ENCODE measurements at regions not wholly inside any gene's neighbourhood (a gene's known extent, or its start where the extent isn't known, plus 50 kb on each side); places are given as distances from the start of the nearest gene placed in this dataset.

- no peaks in the 10 kb centered on the region for H3K27me3 ChIP-seq (ENCODE audit: control insufficient read depth, insufficient read depth)
- no peaks in the 10 kb centered on the region for H3K4me1 ChIP-seq (ENCODE audit: control insufficient read depth, insufficient read depth, low read length)
- intact Hi-C loops (cut with DNase I) = no loop called here
- whole genome bisulfite sequencing = 95% methylated on average over 1 of the region's 1 CpG
- H3K27ac ChIP-seq (ENCODE audit: low read length) = no peak overlapping the region
- H3K9me3 ChIP-seq (ENCODE audit: control insufficient read depth, low read length) = no peaks in the 10 kb centered on the region
- H3K4me3 ChIP-seq (ENCODE audit: low read length) = no peak overlapping the region
- DNase-seq = no peak
- no peak for ATAC-seq
Measured at GRCh38 chr6:133693565-133693964, 195.3 kb upstream of the TCF21 start.

- ATAC-seq (no peak), DNase-seq (no peak)
- intact Hi-C loops (cut with DNase I) = no loop called here
- Histone ChIP-seq H3K4me3 (ENCODE audit: low read length) (no peak overlapping the region), H3K27ac (ENCODE audit: low read length) (no peak overlapping the region), H3K27me3 (ENCODE audit: control insufficient read depth, insufficient read depth) (no peaks in the 10 kb centered on the region), H3K4me1 (ENCODE audit: control insufficient read depth, insufficient read depth, low read length) (no peaks in the 10 kb centered on the region), H3K9me3 (ENCODE audit: control insufficient read depth, low read length) (no peaks in the 10 kb centered on the region)
Measured at GRCh38 chr6:133697185-133697584, 191.7 kb upstream of the TCF21 start.

GRCh38 chr6:133697666-133698065 lies 191.2 kb upstream of the TCF21 start:
- no peaks in the 10 kb centered on the region for H3K9me3 ChIP-seq (ENCODE audit: control insufficient read depth, low read length)
- intact Hi-C loops (cut with DNase I) = no loop called here
- no peaks in the 10 kb centered on the region for H3K4me1 ChIP-seq (ENCODE audit: control insufficient read depth, insufficient read depth, low read length)
- H3K4me3 ChIP-seq (ENCODE audit: low read length) = no peak overlapping the region
- no peak overlapping the region for H3K27ac ChIP-seq (ENCODE audit: low read length)
- ATAC-seq = peak in 1 of 2 donors; percentile 9
- no peaks in the 10 kb centered on the region for H3K27me3 ChIP-seq (ENCODE audit: control insufficient read depth, insufficient read depth)
- DNase-seq = no peak
- 57% methylated on average over 1 of the region's 1 CpG for WGBS

GRCh38 chr6:133698272-133698671 lies 190.6 kb upstream of the TCF21 start:
- intact Hi-C loops (cut with DNase I) = no loop called here
- no peak overlapping the region for H3K4me3 ChIP-seq (ENCODE audit: low read length)
- H3K27me3 ChIP-seq (ENCODE audit: control insufficient read depth, insufficient read depth) = no peaks in the 10 kb centered on the region
- DNase-seq = no peak
- H3K4me1 ChIP-seq (ENCODE audit: control insufficient read depth, insufficient read depth, low read length) = no peaks in the 10 kb centered on the region
- no peak for ATAC-seq
- H3K9me3 ChIP-seq (ENCODE audit: control insufficient read depth, low read length) = no peaks in the 10 kb centered on the region
- H3K27ac ChIP-seq (ENCODE audit: low read length) = no peak overlapping the region
- WGBS = 78% methylated on average over 1 of the region's 1 CpG

GRCh38 chr6:133699741-133700385 lies 189.1 kb upstream of the TCF21 start:
- Histone ChIP-seq H3K4me1 (ENCODE audit: control insufficient read depth, insufficient read depth, low read length) (no peaks in the 10 kb centered on the region), H3K9me3 (ENCODE audit: control insufficient read depth, low read length) (no peaks in the 10 kb centered on the region), H3K27me3 (ENCODE audit: control insufficient read depth, insufficient read depth) (no peaks in the 10 kb centered on the region), H3K4me3 (ENCODE audit: low read length) (no peak overlapping the region), H3K27ac (ENCODE audit: low read length) (no peak overlapping the region)
- DNase-seq (no peak), ATAC-seq (no peak)
- intact Hi-C loops (cut with DNase I) = no loop called here
- 86% methylated on average over 1 of the region's 1 CpG for WGBS

- DNase-seq (peak; percentile 57 to 82 (median 74)), ATAC-seq (peak; percentile 88 to 90)
- intact Hi-C loops (cut with DNase I) = no loop called here
- Histone ChIP-seq H3K4me3 (ENCODE audit: low read length) (no peak overlapping the region), H3K4me1 (ENCODE audit: control insufficient read depth, insufficient read depth, low read length) (no peaks in the 10 kb centered on the region), H3K9me3 (ENCODE audit: control insufficient read depth, low read length) (no peaks in the 10 kb centered on the region), H3K27ac (ENCODE audit: low read length) (no peak overlapping the region), H3K27me3 (ENCODE audit: control insufficient read depth, insufficient read depth) (no peaks in the 10 kb centered on the region)
- WGBS = 21% methylated on average over 9 of the region's 9 CpGs
Measured at GRCh38 chr6:133701633-133702331, 187.1 kb upstream of the TCF21 start.

- no peak for ATAC-seq
- Histone ChIP-seq H3K4me1 (ENCODE audit: control insufficient read depth, insufficient read depth, low read length) (no peaks in the 10 kb centered on the region), H3K9me3 (ENCODE audit: control insufficient read depth, low read length) (no peaks in the 10 kb centered on the region), H3K4me3 (ENCODE audit: low read length) (no peak overlapping the region), H3K27ac (ENCODE audit: low read length) (no peak overlapping the region), H3K27me3 (ENCODE audit: control insufficient read depth, insufficient read depth) (no peaks in the 10 kb centered on the region)
- no peak for DNase-seq
- intact Hi-C loops (cut with DNase I) = no loop called here
Measured at GRCh38 chr6:133704371-133704770, 184.5 kb upstream of the TCF21 start.

- Histone ChIP-seq H3K27me3 (ENCODE audit: control insufficient read depth, insufficient read depth) (no peaks in the 10 kb centered on the region), H3K9me3 (ENCODE audit: control insufficient read depth, low read length) (no peaks in the 10 kb centered on the region), H3K27ac (ENCODE audit: low read length) (no peak overlapping the region), H3K4me1 (ENCODE audit: control insufficient read depth, insufficient read depth, low read length) (no peaks in the 10 kb centered on the region), H3K4me3 (ENCODE audit: low read length) (no peak overlapping the region)
- intact Hi-C loops (cut with DNase I) = no loop called here
- ATAC-seq (peak; percentile 76 to 81), DNase-seq (no peak)
- 62% methylated on average over 1 of the region's 1 CpG for WGBS
Measured at GRCh38 chr6:133705066-133705465, 183.8 kb upstream of the TCF21 start.

GRCh38 chr6:133705731-133706130 lies 183.2 kb upstream of the TCF21 start:
- intact Hi-C loops (cut with DNase I) = no loop called here
- Histone ChIP-seq H3K9me3 (ENCODE audit: control insufficient read depth, low read length) (no peaks in the 10 kb centered on the region), H3K4me3 (ENCODE audit: low read length) (no peak overlapping the region), H3K27ac (ENCODE audit: low read length) (no peak overlapping the region), H3K27me3 (ENCODE audit: control insufficient read depth, insufficient read depth) (no peaks in the 10 kb centered on the region), H3K4me1 (ENCODE audit: control insufficient read depth, insufficient read depth, low read length) (no peaks in the 10 kb centered on the region)
- ATAC-seq = no peak
- DNase-seq = peak in 1 of 3 donors; percentile 44
- 49% methylated on average over 2 of the region's 2 CpGs for WGBS

GRCh38 chr6:133707456-133707855 lies 181.5 kb upstream of the TCF21 start:
- H3K4me1 ChIP-seq (ENCODE audit: control insufficient read depth, insufficient read depth, low read length) = no peaks in the 10 kb centered on the region
- intact Hi-C loops (cut with DNase I) = no loop called here
- ATAC-seq = peak in 1 of 2 donors; percentile 36

GRCh38 chr6:133710826-133711225 lies 178.1 kb upstream of the TCF21 start:
- no peak overlapping the region for H3K27ac ChIP-seq (ENCODE audit: low read length)
- no peak for DNase-seq
- intact Hi-C loops (cut with DNase I) = no loop called here

More at GRCh38 chr6:133707456-133707855, 181.5 kb upstream of the TCF21 start:
- H3K4me3 ChIP-seq (ENCODE audit: low read length) = no peak overlapping the region
- 41% methylated on average over 4 of the region's 4 CpGs for WGBS
- no peaks in the 10 kb centered on the region for H3K27me3 ChIP-seq (ENCODE audit: control insufficient read depth, insufficient read depth)
- H3K9me3 ChIP-seq (ENCODE audit: control insufficient read depth, low read length) = no peaks in the 10 kb centered on the region
- no peak for DNase-seq
- H3K27ac ChIP-seq (ENCODE audit: low read length) = no peak overlapping the region

More at GRCh38 chr6:133710826-133711225, 178.1 kb upstream of the TCF21 start:
- Histone ChIP-seq H3K4me3 (ENCODE audit: low read length) (no peak overlapping the region), H3K9me3 (ENCODE audit: control insufficient read depth, low read length) (no peaks in the 10 kb centered on the region), H3K27me3 (ENCODE audit: control insufficient read depth, insufficient read depth) (no peaks in the 10 kb centered on the region), H3K4me1 (ENCODE audit: control insufficient read depth, insufficient read depth, low read length) (no peaks in the 10 kb centered on the region)
- ATAC-seq = no peak

Measured in right cardiac atrium (tissue), 5 donors.